NCI-H1436 treated with DMSO at 0.1 percent for 48 hours (cell line): ENCODE measurements at regions not wholly inside any gene's neighbourhood (a gene's known extent, or its start where the extent isn't known, plus 50 kb on each side); places are given as distances from the start of the nearest gene placed in this dataset.
"Not testable (repeated sequence)": the region's sequence is repeated elsewhere in the genome, so short reads cannot be mapped to it uniquely, and the experiment has no call there.

ENCODE experiments used
- DNase-seq: peaks from one replicate; lab custom pipeline; 2025; lab: John Stamatoyannopoulos, UW

- no peak for DNase-seq
Observed at GRCh38 chr1:29686012-29686930, 449.9 kb downstream of the PTPRU start.

- no peak for DNase-seq
Observed at GRCh38 chr1:29685387-29685786, 449.1 kb downstream of the PTPRU start.

GRCh38 chr1:29684141-29684540 lies 447.8 kb downstream of the PTPRU start:
- DNase-seq = no peak

DNA sequence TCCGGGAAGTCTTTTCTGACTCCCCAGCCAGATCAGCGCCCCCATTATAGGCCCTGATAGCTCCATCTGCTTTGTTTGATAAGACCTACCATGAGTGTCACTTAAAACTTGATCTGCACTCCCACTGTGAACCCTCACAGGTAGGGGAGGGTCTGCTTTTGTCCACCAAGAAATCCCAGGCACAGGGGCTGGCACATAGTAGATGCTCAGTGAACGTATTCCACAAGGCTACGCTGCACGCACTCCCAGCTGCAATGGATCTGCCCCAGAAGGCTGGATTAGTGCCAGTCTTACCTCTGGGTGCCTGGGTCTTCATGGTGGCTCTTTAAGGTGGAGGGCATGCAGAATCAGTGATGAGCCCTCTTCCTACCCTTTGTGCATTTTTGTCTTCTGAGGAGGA lies 447.1 kb downstream of the PTPRU start:
- no peak for DNase-seq

- no peak for DNase-seq
Observed at GRCh38 chr1:29682919-29683295, 446.6 kb downstream of the PTPRU start.

- DNase-seq = no peak
Observed at GRCh38 chr1:29682171-29682918, 446.0 kb downstream of the PTPRU start.

GRCh38 chr1:29681416-29681815 lies 445.1 kb downstream of the PTPRU start:
- not testable (repeated sequence) for DNase-seq

- no peak for DNase-seq
Observed at GRCh38 chr1:29679828-29680558, 443.7 kb downstream of the PTPRU start.

GRCh38 chr1:29679316-29679715 lies 443.0 kb downstream of the PTPRU start:
- DNase-seq = no peak

- DNase-seq = no peak
Observed at GRCh38 chr1:29677028-29678024, 441.0 kb downstream of the PTPRU start.

DNA sequence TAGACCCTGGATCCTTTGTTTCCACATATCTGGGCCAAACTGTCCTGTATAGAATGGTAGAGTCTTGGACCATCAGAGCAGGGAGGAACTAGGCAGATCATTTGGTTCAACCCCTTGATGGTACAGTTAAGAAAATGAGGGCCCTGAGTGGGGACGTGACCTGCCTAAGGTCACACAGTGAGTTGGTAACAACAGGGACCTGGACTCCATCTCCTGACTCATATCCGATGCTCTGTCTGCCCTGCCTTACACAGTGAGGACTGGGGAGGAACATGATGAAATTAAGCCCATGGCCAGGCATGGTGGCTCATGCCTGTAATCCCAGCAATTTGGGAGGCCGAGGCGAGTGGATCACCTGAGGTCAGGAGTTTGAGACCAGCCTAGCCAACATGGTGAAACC lies 440.2 kb downstream of the PTPRU start:
- DNase-seq = no peak

DNA sequence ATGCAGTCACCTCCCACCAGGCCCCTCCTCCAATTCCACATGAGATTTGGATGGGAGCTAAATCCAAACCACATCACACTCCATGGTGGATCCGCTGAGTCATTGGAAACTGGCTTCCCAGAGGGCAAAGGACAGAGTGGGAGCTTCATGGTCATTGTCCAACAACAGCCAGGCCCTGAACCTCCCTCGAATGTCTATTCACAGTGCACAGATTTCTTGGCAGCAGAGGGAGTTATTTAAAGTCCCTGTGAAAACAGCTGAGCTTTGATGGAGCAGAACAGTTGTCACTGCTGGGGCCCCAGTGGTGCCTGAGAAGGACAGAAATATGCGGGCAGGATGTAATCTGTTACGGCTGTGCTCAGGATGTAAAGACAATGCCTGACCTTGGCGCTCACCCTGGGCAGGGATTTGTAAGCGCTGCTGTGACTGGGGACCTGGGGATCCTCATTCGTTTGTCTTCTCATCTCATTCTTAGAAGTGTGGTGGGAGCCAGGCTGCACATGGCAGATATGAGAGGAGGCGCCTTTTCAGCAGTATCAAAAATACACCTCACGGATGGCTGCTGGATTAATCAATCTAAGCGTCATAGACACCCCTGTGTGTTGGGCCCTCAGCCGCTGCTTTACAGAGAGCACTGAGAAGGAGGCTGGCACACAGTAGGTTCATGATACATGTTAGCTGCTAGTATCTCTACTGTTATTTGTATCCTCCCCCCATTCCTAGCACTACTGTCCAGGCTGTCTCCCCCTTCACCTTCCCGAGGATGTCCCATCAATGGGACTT lies 439.4 kb downstream of the PTPRU start:
- no peak for DNase-seq

DNA sequence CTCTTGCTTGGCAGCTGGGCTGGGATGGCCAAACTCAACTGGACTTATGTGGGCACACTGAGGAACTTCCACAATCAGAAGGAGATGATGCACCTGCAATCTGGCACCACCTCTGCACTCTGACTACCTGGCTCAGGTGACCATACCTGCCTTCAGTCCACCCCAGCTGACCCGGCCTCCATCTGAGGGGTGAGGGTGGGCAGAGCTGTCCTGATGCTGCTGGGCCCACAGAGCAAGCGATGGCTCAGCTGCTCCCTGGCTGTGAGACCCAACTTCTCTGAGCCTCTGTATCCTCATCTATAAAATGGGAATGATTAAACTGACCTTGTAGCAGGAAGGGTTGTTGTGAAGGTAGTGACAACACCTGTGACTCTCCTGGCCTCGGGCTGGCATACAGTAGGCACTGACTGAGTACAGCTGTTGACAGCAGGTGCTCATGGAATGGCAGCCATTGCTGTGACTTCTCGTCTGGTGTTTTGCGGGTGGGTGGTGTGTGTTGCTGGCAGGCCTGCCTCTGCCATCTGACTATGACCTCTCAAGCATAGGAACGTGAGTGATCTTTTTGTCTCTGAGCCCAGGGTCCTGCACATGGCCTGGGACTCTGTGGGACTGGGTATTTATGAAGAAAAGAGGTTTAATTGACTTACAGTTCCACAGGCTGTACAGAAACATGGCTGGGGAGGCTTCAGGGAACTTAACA lies 438.5 kb downstream of the PTPRU start:
- DNase-seq = no peak

- no peak for DNase-seq
Observed at GRCh38 chr1:29673669-29674626, 437.6 kb downstream of the PTPRU start.

DNA sequence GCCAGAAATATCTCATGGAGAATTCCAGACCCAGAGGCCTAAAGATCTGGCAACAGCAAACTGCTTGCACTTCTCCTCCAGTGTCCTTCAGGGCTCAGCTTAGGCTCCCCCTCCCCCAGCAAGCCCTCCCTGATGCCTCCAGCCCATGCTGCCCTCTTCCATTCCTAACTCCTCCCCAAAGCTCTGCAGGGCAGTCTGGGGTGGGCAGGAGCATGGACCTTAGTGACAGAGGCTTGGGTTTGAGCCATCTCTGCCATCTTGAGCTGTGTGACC lies 436.8 kb downstream of the PTPRU start:
- DNase-seq = no peak

GRCh38 chr1:29672416-29673227 lies 436.3 kb downstream of the PTPRU start:
- no peak for DNase-seq

GRCh38 chr1:29671446-29672356 lies 435.4 kb downstream of the PTPRU start:
- DNase-seq = no peak
